Lower lobe of right lung (tissue), 2 donors: ENCODE measurements at regions not wholly inside any gene's neighbourhood (a gene's known extent, or its start where the extent isn't known, plus 50 kb on each side); places are given as distances from the start of the nearest gene placed in this dataset.

Source experiments
- ATAC-seq, 2 donors: fragments of 200-7000 bp; cut with Tn5 transposase; one replicate each; pipeline ENCODE4 v1.9.1; 2020 to 2022; ENCODE audit warnings: mild to moderate bottlenecking in 2 of 2, moderate library complexity in 2 of 2
- DNase-seq: peaks from one replicate; pipeline ENCODE4 v3.0.0-alpha.2; 2020
- H3K27ac ChIP-seq: fragments of 200-600 bp; one replicate; pipeline ENCODE4 v1.8.0; 2022
- H3K27me3 ChIP-seq: fragments of 200-600 bp; one replicate; pipeline ENCODE4 v1.8.0; 2022; ENCODE audit warnings: low read depth
- H3K36me3 ChIP-seq: fragments of 200-600 bp; one replicate; pipeline ENCODE4 v1.8.0; 2022; ENCODE audit warnings: mild to moderate bottlenecking
- H3K4me1 ChIP-seq: fragments of 200-600 bp; one replicate; pipeline ENCODE4 v1.8.0; 2022
- H3K4me3 ChIP-seq: fragments of 200-600 bp; one replicate; pipeline ENCODE4 v1.8.0; 2022; ENCODE audit warnings: mild to moderate bottlenecking
- H3K9me3 ChIP-seq: fragments of 200-600 bp; one replicate; pipeline ENCODE4 v1.8.0; 2022
- CTCF ChIP-seq: fragments of 200-600 bp; IDR thresholded peaks from one replicate; pipeline ENCODE4 v1.8.0; 2022; ENCODE audit warnings: antibody characterized with exemption, mild to moderate bottlenecking
- intact Hi-C: fragments of 100-400 bp; cut with DNase I; formaldehyde crosslinking; loops from one replicate; pipeline ENCODE4 v1.11.0; 2022
- donor health status: DM: no; HTN: yes; CAD: no; lungs with severe emphysema.

- ATAC-seq: peak in 1 of 2 donors; percentile 23
- no peak overlapping the region for H3K4me3 ChIP-seq
- H3K36me3 ChIP-seq: no peaks in the 10 kb centered on the region
- H3K9me3 ChIP-seq: no peaks in the 10 kb centered on the region
- intact Hi-C loops: no loop called here
- no peak for DNase-seq
- no peak overlapping the region for H3K27ac ChIP-seq
- H3K4me1 ChIP-seq: no peaks in the 10 kb centered on the region
- no peaks in the 10 kb centered on the region for H3K27me3 ChIP-seq
- TF ChIP-seq CTCF: no peak
Observed at GRCh38 chr3:1600206-1600605, 498.5 kb upstream of the CNTN4 start.

- no peak overlapping the region for H3K27ac ChIP-seq
- intact Hi-C loops: no loop called here
- no peak for DNase-seq
- no peaks in the 10 kb centered on the region for H3K27me3 ChIP-seq
- H3K4me3 ChIP-seq: no peak overlapping the region
- no peak for TF ChIP-seq CTCF
- H3K4me1 ChIP-seq: no peaks in the 10 kb centered on the region
- ATAC-seq: no peak
- no peaks in the 10 kb centered on the region for H3K36me3 ChIP-seq
- no peaks in the 10 kb centered on the region for H3K9me3 ChIP-seq
Observed at GRCh38 chr3:1600700-1601418, 497.8 kb upstream of the CNTN4 start.

GRCh38 chr3:1609416-1609815 is 489.2 kb upstream of the CNTN4 start:
- no peak overlapping the region for H3K4me3 ChIP-seq
- H3K27me3 ChIP-seq: no peaks in the 10 kb centered on the region
- intact Hi-C loops: no loop called here
- no peak for ATAC-seq
- no peak for TF ChIP-seq CTCF
- no peaks in the 10 kb centered on the region for H3K4me1 ChIP-seq
- no peaks in the 10 kb centered on the region for H3K36me3 ChIP-seq
- H3K9me3 ChIP-seq: no peaks in the 10 kb centered on the region
- H3K27ac ChIP-seq: no peak overlapping the region
- no peak for DNase-seq

GRCh38 chr3:1611824-1612223 is 486.8 kb upstream of the CNTN4 start:
- no peaks in the 10 kb centered on the region for H3K27me3 ChIP-seq
- intact Hi-C loops: no loop called here
- H3K9me3 ChIP-seq: no peaks in the 10 kb centered on the region
- TF ChIP-seq CTCF: no peak
- no peak overlapping the region for H3K4me3 ChIP-seq
- no peak for DNase-seq
- ATAC-seq: no peak
- H3K27ac ChIP-seq: no peak overlapping the region
- H3K36me3 ChIP-seq: no peaks in the 10 kb centered on the region
- H3K4me1 ChIP-seq: no peaks in the 10 kb centered on the region

GRCh38 chr3:1613962-1614361 is 484.7 kb upstream of the CNTN4 start:
- intact Hi-C loops: no loop called here
- no peak for DNase-seq
- ATAC-seq: no peak
- no peaks in the 10 kb centered on the region for H3K27me3 ChIP-seq
- H3K36me3 ChIP-seq: no peaks in the 10 kb centered on the region
- no peak for TF ChIP-seq CTCF
- H3K4me3 ChIP-seq: no peak overlapping the region
- H3K27ac ChIP-seq: no peak overlapping the region
- H3K9me3 ChIP-seq: no peaks in the 10 kb centered on the region
- H3K4me1 ChIP-seq: no peaks in the 10 kb centered on the region

- no peaks in the 10 kb centered on the region for H3K36me3 ChIP-seq
- DNase-seq (no peak), ATAC-seq (no peak)
- no peak for TF ChIP-seq CTCF
- H3K27ac ChIP-seq: no peak overlapping the region
- intact Hi-C loops: no loop called here
- no peaks in the 10 kb centered on the region for H3K9me3 ChIP-seq
- no peak overlapping the region for H3K4me3 ChIP-seq
- H3K4me1 ChIP-seq: no peaks in the 10 kb centered on the region
- no peaks in the 10 kb centered on the region for H3K27me3 ChIP-seq
Observed at GRCh38 chr3:1616744-1617143, 481.9 kb upstream of the CNTN4 start.
